C4-2B (cell line): ENCODE measurements at regions not wholly inside any gene's neighbourhood (a gene's known extent, or its start where the extent isn't known, plus 50 kb on each side); places are given as distances from the start of the nearest gene placed in this dataset.

Experiments
- H3K27ac ChIP-seq: fragments of 450-650 bp; 2 replicates; pipeline ENCODE4 v1.5.1; 2017
- CTCF ChIP-seq: fragments of 450-650 bp; conservative IDR thresholded peaks from 2 replicates; pipeline ENCODE4 v1.5.1; 2017; ENCODE audit warnings: mild to moderate bottlenecking
- ZFX ChIP-seq: fragments of 450-650 bp; IDR thresholded peaks from 2 replicates; pipeline ENCODE4 v1.6.1; 2017

- H3K27ac ChIP-seq, result no peak overlapping the region
- TF ChIP-seq CTCF, result no peak
- no peak for TF ChIP-seq ZFX
These were observed 1228.0 kb downstream of the TBC1D22A start for GRCh38 chr22:47990481-47990880.

- H3K27ac ChIP-seq, result no peak overlapping the region
- no peak for TF ChIP-seq ZFX
- TF ChIP-seq CTCF, result no peak
These were observed 1225.5 kb downstream of the TBC1D22A start for GRCh38 chr22:47987885-47988515.

GRCh38 chr22:47976219-47976618, 1213.8 kb downstream of the TBC1D22A start:
- no peak overlapping the region for H3K27ac ChIP-seq
- TF ChIP-seq CTCF (no peak), ZFX (no peak)

- TF ChIP-seq CTCF (no peak), ZFX (no peak)
These were observed 1205.4 kb downstream of the TBC1D22A start for GRCh38 chr22:47967831-47968230.

DNA sequence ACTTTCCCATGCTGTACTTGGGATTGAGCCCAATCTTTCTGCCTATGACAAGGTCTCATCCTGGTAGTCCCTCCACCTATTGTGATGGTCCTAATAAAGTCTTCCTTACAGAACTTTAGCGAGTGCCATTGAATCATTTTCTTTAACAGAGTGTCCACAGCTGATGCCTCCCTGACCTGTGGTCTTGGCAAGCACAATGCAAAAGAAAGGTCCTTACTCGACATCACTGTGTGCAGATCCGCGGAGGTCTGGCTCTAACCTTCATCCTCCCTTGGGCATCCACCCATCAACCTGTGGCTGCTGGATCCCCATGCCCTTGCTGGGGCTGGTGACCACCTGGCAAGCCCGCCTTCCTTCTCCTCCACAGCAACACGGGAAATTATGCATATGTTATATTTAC, 1203.9 kb downstream of the TBC1D22A start:
- TF ChIP-seq CTCF, result no peak

More at GRCh38 chr22:47967831-47968230, 1205.4 kb downstream of the TBC1D22A start:
- H3K27ac ChIP-seq, result no peak overlapping the region

GRCh38 chr22:47965896-47966295, 1203.4 kb downstream of the TBC1D22A start:
- TF ChIP-seq CTCF, result no peak
- no peak for TF ChIP-seq ZFX
- no peak overlapping the region for H3K27ac ChIP-seq

More for the DNA sequence above, 1203.9 kb downstream of the TBC1D22A start:
- no peak overlapping the region for H3K27ac ChIP-seq

DNA sequence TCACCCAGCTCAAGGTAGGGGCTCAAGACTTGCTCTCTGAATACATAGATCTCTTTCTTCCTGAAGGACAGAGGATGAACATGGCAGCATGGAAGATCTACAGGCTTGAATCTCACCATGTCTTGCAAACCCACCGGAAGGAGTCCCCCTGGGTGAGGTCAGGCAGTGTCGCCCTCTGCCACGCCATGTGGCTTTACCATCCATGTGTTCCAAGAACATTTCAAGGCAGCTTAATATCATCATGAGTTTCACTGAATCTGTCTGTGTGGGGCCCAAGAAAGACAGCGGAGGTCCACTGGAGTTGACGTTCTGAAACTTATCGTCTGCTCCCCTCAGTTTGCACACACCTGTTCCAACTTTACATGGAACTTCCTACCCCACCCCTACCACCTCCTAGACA, 1202.6 kb downstream of the TBC1D22A start:
- TF ChIP-seq CTCF (no peak), ZFX (no peak)
- H3K27ac ChIP-seq, result no peak overlapping the region
